Hematopoietic multipotent progenitor cell treated with erythropoietin and hydrocortisone succinate and interleukin-3 and kit ligand, for 4 days (in vitro differentiated cells): ENCODE measurements at regions not wholly inside any gene's neighbourhood (a gene's known extent, or its start where the extent isn't known, plus 50 kb on each side); places are given as distances from the start of the nearest gene placed in this dataset.
"Not testable (repeated sequence)": the region's sequence is repeated elsewhere in the genome, so short reads cannot be mapped to it uniquely, and the experiment has no call there.

Experiments
- DNase-seq: peaks from one replicate; pipeline ENCODE4 v3.0.0-alpha.2; 2015

DNA sequence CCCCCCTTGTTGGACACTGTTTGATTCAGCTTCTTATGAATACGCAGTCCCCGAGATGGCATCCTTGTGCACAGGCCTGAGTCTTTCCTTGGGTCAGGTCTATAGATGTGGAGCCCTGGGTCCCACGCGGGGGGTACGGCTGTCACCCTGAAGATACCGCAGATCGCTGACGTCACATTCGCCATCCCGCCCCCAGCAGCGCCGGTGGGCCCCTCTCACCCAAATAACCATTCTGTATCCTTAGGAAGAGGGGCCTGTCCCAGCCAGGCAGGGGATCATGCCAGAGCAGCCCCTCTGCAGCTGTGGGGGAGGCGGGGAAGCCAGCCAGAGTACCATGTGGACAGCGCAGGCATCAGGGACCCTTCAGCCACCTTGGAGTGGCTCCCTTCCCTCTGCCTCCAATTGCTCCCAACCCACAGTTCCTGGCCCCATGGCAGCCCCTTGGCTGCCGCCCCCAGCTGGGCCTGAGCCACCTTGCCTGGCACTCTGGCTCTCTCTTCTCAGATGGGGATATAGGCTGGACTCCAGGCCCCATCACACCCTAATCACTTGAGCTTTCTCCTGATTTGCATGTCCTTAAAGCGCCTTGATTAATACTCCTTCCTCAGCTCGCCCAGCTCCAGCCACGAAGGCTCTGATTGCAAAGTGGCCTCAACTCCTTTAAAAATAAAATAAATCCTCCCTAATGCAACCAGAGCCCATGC is 189.8 kb downstream of the C9orf50 start:
- no peak for DNase-seq

DNA sequence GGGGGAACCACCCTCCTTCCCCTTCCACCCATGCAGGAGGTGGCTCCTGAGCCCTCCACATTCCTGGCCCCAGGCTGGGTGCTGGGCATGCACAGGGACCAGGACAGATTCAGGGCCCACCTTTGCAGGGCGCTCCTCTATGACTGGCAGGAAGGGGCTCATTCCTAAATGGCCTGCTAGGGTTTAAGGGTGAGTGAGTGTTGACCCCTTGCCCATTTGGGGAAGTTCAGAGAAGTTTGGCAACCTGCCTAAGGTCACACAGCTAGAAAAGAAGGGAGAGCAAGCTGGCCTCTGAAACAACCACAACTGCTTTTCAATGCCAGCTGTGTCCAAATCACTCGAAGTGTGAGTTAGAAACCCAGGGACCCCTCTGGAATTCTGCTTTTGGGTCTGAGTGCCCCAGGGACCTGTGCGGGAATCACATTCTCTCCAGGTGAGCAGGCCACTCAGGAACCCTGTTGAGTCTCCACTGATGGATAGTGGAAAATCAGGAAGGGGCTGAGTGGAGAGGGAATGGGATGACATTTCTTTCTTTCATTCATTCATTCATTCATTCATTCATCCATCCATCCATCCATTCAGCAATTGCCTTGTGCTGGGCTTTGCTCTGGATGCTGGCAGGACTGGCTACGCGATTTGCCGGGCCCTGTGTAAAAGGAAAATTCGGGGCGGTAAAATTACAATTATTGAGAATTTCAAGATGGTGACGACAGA is 191.9 kb downstream of the C9orf50 start:
- no peak for DNase-seq

DNA sequence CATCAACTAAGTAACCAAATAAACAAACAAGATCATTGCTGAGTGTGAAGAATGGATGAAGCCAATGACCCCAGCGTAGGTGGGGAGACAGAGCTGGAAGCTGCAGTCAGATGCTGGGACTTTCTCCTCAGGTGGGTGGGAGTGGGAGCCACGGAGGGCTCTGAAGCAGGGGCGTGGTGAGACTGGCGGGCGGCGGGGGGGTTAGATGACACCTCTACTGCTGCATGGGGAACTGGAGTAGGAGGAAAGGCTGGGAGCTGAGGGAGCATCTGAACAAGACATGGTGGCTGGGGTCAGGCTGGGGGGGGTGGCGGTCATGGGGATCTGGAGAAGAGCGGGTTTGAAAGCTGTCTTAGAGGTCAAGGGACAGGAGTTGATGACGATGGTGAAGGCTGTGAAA is 193.8 kb downstream of the C9orf50 start:
- DNase-seq, result no peak

DNA sequence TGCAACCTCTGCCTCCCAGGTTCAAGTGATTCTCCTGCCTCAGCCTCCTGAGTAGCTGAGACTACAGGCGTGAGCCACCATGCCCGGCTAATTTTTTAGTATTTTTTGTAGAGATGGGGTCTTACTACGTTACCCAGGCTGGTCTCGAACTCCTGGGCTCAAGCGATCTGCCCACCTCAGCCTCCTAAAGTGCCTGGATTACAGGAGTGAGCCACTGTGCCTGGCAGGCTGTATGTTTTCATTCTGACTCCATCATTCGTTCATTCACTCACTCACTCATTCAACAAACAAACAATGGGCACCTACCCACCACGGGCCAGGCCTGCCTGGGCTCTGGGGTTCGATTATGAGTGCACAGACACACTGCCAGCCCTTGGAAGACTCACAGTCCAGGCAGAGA is 197.1 kb downstream of the C9orf50 start:
- DNase-seq, result not testable (repeated sequence)

DNA sequence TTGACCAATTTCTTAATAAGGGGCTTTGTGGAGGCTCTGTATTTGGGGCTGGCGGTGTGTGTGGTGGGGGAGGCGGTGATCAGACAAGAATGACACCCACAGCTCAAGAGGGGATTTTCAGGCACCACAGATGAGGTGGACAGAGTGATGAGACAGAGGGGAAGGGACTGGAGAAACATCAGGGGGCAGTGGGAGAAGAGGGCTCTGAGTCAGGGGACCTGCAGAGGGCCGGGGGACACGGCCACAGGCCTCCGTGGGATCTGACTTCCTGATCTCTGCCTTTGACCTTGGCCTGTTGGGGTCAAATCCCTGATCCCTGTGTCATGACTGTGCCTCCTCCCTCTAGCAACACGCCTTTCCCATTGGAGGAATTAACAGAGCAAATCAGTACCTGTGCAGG is 197.7 kb downstream of the C9orf50 start:
- no peak for DNase-seq

DNA sequence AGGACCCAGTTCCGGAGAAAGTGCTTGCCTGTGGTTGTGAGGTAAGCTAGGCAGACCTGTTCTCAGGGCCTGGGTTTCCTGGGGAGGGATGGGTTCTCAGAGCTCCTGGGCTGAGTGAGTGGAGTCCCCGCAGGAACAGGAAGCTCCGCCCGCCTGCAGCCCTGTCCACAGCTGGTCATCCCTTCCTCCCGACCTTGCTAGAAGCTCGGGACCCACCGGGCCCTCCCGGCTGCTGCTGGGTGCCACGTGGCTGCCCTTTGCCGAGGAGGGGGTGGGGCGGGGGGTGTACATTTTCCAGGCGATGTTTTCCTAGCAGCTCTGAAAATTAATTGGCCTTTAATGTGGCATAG is 198.1 kb downstream of the C9orf50 start:
- DNase-seq, result peak; percentile 40

DNA sequence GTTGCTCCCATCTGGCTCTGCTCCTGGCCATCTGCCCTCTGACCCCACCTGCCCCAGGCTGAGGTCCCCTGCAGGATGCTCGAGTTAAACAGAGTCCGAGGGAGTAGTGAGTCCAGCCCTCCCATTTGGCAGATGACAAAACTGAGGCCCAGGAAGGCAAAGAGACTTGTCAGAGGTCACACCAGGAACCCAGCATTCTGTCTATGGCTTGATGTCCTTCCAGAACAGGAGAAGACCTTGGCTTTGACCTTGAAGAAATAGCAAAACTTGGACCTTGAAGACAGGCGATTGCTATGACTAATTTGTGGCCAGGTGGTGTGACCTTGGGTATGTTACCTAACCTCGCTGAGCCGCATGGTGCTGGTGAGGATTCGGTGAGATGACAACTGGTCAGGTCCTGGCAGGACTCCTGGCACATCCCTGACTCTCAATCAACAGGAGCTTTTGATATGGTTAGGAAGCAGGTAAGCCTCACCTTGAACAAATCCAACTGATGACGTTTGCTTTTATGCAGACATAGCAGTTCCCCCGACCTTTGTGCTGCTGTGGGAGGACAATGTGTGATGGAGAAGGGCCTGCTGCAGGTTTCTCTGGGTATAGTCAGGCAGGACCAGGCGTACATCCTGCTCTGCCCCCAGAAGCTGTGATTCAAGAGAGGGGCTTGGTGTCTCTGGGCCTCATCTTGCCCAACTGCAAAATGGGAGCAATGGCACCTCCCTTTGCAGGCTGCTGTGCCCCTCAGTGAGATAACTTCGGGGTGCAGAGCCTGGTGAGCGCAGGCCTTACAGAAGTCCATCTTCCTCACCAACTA is 198.7 kb downstream of the C9orf50 start:
- no peak for DNase-seq

DNA sequence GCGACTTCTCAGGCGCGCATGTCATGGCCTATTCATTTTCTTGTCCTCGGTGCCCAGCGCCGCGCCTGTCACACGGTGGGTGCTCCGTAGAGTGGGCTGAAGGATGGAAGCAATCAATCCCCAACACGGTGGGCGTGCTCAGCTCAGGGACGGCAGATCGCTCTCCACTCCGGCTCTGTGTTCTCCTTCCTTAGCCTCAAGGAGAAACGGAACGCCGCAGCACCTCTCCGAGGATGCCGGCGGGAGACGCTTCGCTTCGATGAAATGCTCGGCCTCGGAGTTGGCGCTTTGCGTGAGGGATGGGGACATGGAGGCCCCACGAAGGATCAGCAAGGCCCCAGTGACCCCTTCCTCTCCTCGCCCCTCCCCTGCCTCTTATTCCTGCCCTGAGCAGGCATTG is 199.5 kb downstream of the C9orf50 start:
- no peak for DNase-seq

DNA sequence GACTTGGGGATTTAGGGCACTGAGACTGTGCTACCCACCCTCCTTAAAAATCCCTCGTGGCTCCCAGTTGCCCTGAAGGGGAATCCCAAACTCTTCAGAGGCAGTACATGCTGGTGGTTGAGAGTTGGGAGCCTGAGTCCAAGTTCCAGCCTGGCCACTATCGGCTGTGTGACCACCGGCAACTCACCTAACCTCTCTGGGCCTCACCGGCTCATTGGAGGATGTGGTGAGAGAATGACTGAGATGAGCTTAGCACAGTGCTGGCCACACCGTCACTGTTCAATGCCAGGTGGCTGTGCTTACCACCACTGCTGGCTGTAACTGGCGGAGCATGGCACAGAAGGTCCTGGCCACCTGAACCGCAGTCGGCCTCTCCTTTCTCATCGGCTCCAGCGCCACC is 200.2 kb downstream of the C9orf50 start:
- DNase-seq, result no peak

DNA sequence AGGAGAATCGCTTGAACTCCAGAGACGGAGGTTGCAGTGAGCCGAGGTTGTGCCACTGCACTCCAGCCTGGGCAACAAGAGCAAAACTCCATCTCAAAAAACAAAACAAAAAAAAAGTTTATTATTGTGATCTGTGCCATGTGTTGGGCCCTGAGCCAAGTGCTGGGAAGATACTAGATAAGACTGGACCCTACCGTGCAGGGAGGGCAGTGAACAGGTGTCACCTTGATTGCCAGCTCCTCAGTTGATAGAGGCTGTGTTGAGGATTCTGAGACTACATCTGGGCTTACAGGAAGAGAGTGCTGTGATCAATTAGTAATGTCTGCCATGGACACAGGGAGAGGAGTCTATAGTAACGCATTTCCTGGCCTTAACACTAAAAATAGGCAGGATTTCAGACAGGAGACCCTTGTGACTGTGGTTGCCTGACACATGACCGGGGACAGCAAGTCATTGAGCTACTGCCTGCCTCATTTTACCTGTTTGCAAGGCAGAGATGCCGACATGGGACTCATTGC is 201.5 kb downstream of the C9orf50 start:
- DNase-seq, result no peak

DNA sequence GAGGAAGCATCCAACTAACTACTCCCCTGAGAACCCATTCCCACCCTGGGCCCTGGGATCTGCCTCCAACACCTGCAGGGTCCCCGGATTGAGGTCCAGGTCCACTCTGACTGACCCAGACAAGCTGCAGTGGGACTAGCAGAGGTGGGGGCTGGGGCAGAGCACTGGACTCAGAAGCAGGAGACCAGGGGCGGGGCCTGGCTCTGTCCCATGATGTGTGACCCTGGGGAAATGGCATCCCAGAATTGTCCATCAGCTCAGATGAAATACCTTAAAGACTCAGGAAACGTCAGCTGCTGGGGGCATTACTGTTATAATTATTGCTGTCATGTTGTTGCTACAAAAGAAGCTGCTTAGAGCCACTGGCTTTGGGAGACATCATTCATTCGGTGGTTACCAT is 202.4 kb downstream of the C9orf50 start:
- DNase-seq, result no peak

DNA sequence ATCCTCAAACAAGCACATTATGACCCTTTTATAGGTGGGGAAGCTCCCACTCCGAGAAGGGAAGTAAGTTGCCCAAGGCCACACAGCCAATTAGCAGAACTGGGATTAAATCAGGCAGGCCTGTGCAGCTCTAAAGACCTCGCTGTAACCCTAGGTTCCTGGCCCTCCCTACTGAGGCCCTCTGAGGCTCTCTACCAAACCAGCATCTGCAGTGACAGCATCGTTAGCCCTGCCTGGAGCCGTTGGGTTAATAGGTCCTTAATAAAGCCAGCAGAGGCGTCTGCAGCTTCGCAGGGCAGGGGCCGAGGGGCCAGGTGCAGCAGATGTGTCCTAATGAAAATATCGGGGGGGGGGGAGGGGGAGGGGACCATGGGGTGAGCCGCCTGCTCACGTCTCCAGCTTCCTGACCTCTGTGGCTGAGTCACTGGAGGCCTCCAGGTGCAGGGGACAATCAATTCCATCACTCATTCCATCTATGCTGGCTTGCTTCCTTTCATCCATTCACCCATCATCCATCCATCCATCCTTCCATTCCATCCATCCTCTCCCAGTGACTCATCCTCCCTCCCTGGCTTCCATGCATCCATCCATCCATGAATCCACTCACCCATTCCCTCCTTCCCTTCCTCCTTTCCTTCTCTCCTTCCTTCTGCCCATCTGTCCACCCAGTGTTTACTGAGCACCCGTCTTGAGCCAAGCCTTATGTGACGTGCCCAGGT is 203.9 kb downstream of the C9orf50 start:
- DNase-seq, result no peak

DNA sequence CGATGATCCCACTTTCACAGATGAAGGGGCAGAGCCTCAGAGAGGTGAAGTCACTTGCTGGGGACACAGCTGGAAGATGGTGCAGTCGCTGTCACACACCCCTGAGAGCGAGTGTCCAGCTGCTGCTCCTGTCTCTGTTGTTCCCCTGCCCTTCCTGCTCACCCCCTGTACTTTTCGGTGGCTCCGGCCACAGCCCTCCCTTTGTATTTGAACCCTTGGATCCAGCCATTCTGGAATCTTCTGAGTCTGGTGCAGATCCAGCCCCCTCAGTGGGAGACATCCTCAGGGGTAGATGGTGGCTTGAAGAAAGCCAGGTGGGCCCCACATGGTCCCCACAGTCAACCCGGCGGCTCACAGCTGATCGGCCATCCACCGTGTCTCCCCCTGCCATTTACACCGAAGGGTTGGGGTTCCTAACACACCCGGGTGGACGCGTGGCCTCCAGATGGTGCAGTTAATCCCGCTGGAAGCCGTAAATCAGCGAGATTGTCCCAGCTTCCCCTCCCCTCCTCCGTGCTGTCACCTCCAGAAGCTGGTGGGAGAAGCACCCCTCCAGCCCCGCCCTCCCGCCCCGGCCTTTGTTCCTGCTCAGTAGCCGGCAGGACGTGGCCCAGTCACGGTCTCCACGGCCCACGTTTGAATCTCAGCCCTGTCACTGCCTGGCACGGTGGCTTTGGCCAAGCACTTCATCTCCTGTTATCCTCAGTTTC is 204.8 kb downstream of the C9orf50 start:
- no peak for DNase-seq

DNA sequence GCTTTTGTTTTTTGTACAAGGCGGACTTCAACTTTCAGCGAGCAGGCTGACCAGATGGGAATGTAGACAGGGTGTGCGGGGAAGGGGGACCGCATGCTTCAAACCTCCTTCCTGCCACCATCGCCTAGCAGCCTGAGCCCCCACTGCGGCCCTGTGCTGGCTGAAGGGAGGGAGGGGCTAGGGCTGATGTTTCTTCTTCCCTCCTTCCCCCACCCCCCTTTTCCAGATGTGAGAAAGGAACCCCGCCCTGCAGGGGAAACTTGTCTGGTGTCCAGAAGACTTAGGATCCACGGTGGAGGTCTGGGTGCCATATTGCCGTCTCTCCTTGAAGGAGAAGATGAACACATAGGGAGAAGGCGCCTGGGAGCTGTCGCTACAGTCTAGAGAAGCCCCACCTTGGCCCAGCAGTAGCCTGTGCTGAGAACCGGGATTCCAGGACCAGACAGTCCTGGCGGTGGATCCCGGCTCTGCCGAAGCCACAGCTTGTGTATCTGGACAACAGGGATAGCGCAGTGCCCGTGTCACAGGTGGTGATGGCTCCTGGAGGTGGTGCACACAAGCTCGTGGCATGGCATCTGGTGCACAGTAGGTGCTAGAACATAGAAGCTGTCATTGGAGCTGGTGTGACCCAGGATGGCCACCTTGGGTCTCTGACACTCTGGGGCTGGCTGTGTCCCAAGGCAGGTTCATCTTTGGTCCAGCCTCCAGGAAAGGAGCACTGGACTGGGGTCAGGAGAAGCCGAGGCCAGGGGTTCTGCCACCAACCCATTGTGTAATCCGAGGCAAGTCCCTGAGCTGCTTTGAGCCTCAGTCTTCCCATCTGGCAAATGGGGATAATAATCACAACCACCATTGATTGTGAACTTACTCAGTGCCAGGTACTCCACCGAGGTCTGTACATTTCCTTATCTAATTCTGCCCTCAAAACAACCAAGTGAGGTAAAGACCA is 205.6 kb downstream of the C9orf50 start:
- no peak for DNase-seq

DNA sequence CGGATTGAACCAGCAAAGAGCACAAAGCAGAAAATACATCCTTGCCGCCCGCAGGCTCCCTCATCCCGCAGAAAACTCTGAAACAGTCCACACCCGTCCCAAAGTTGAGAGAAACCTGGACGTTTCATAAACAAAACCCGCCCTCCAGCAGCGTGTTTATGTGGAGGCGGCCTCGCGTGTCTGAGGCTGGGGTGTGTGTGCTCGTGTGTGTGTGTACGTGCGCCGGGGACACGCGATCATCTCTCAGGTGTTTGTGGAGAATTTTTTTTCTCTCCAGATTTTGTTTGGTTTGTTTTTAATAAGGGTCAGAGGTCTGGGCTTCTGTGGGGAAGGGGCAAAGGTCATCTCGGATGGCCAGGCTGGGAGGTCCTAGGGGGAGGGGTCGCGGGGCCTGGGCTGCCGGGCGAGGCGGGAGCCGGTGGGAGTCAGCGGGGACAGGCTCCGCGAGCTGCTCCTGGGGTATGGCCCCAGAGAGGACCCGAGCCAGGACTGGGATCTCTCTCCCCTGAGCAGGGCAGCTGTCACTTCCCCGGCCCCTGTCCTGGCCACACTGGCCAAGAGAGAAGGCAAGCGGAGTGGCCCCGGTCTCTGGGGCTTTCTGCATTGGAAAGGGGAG is 206.4 kb downstream of the C9orf50 start:
- peak; percentile 50 for DNase-seq

DNA sequence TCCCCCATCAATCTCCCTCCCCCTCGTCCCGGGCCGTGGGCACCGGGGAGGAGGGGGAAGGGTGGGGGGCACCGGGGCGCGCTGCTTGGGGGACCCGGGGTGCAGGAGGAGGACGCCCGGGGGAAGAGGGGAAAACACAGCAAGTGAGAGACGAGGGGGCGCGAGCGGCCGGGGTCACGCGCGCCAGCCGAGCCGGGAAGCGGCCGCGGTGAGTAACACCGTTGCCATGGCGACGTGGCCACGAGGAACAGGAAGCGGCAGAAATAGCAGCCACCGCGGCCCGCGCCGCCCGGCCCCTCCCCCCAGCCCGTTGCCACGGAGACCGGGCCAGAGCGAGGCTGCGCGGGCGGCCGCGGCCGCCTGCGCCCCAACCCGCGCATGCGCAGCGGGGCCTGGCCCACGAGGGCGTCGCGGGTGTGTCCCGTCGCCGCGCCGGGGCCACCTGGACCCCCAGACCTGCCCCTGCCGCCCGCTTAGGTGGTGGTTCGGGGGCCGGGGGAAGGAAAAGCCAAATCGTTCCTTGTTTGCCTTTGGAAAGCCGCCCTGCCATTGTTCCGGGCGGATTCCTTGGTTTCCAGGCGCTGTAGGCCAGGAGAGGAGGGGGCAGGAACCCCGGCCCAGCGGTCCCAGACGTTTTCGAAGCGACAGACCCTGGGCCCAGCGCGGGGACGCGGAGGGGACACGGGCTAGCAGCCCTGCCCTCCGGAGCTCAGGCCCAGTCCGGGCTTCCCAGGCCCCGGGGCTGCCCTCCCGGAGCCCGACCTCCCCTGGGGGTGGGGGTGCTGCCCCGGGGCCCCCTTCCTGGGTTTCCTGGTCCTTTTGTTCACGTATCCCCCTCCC is 207.1 kb downstream of the C9orf50 start:
- DNase-seq, result peak; percentile 98

DNA sequence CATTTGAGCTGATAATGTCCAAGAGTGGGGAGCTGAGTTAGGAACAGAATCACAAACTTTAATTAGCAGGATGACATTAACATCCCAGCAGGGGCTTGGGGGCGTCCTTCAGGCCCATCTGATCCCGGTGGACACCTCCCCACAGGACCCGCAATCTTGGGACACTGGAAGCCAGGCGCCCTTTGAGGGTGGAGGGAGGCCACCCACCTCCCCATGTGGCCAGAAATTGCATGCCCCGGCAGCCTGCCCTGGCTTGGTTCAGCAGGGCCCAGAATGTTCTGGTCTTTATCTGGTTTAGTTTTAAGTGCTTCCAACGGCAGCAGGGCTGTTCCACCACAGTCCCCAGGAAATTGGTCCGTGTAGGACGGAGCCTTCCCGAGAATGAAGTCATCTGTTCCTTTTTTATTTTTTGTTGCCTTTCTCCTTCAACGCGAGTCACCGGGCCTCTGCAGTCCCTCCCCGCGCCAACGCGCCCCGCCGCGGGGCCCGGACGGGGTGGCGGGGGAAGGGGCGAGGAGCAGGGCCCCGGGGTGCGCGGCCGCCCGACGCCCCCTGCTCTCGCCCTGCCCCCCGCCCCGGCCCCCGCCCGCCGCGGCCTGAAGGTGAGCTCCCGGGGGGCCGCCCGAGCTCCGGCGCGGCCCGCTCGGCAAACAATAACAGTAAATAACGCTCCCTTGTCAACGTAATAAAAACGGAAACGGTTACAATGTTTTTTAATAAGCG is 207.9 kb downstream of the C9orf50 start:
- DNase-seq, result peak; percentile 74

DNA sequence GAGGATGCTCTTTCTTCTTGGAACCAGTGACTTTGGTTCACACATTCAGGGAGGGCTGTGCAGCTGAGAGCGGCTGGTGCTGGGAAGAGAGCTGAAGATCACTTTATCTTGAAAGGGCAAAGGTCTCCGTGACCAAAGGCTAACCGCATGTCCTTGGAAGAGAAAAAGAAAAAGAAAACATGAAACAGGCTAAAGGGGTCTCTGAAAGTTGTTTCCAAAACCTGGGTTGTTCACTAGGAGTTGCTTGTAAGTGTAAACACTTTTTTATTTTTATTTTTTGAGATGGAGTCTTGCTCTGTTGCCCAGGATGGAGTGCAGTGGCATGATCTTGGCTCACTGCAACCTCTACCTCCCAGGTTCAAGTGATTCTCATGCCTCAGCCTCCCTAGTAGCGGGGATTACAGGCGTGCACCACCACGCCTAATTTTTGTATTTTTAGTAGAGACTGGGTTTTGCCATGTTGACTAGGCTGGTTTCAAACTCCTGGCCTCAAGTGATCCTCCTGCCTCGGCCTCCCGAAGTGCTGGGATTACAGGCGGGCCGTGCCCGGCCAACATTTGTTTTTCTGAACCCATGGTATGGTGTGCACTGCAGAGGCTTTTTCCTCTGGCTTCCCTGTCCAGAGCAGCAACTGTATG is 208.6 kb downstream of the C9orf50 start:
- DNase-seq, result not testable (repeated sequence)
